HepG2 (cell line): ENCODE measurements at regions not wholly inside any gene's neighbourhood (a gene's known extent, or its start where the extent isn't known, plus 50 kb on each side); places are given as distances from the start of the nearest gene placed in this dataset.
A peak's percentile ranks its signal among the peaks of the same experiment; 100 is the strongest.

Source experiments
- ATAC-seq: fragments of 200-7000 bp; cut with Tn5 transposase; 3 replicates; pipeline ENCODE4 v1.9.1; 2020; ENCODE audit warnings: mild to moderate bottlenecking, moderate library complexity
- BruUV-seq: library from RNA; stranded (reverse); fragments of 400-500 nt; replicated peaks from 2 replicates; lab custom pipeline; 2021; lab: Mats Ljungman, UMichigan
- CTCF ChIA-PET: fragments of 300-600 bp; formaldehyde crosslinking; extraction: SDS; loops from one replicate; lab custom pipeline; 2021; ENCODE audit warnings: low total read pairs, inconsistent platforms, low intra/inter-chr PET ratio; lab: Yijun Ruan, JAX
- POLR2A ChIA-PET: fragments of 350-600 bp; sonication (Branson Sonifier 250); formaldehyde crosslinking; loops from one replicate; lab custom pipeline; 2020; ENCODE audit warnings: antibody characterized with exemption, inconsistent platforms; lab: Yijun Ruan, JAX
- DNase-seq: peaks from one replicate; pipeline ENCODE4 v3.0.0-alpha.2; 2015; ENCODE audit warnings: low spot score
- FAIRE-seq: peaks from 3 replicates; lab custom pipeline; 2011; peaks lifted over from hg19 to GRCh38; lab: Jason Lieb, UNC
- H2AFZ ChIP-seq: one replicate; pipeline ENCODE4 v1.6.1; 2011; ENCODE audit warnings: low read length, inconsistent platforms
- H3K27ac ChIP-seq: fragments of 300-600 bp; 3 replicates; pipeline ENCODE4 v1.8.0; 2011; ENCODE audit warnings: mixed run types, mild to moderate bottlenecking, mixed read lengths, low read length, inconsistent platforms; ENCODE audit not compliant: insufficient read depth; ENCODE audit errors: extremely low read length
- H3K27me3 ChIP-seq, 2 experiments: fragments of 200-600 bp in 1 of 2; 2 replicates in 1 of 2; 3 replicates in 1 of 2; pipeline versions ENCODE4 v1.6.0 to v1.8.0; 2011; ENCODE audit warnings: low read length in 2 of 2, mild to moderate bottlenecking in 2 of 2, moderate library complexity in 2 of 2, inconsistent platforms in 1 of 2; ENCODE audit not compliant: insufficient read depth in 2 of 2, control insufficient read depth in 1 of 2
- H3K36me3 ChIP-seq, 2 experiments: fragments of 200-600 bp in 1 of 2; replicated peaks in 1 of 2; 2 replicates in 1 of 2; 3 replicates in 1 of 2; pipeline versions ENCODE4 v1.5.1 to v1.8.0; 2011; ENCODE audit warnings: low read length in 2 of 2, inconsistent platforms in 1 of 2; ENCODE audit not compliant: insufficient read depth in 2 of 2, control insufficient read depth in 1 of 2
- H3K4me1 ChIP-seq: 2 replicates; pipeline ENCODE4 v1.5.1; 2012; ENCODE audit warnings: low read length, inconsistent platforms; ENCODE audit not compliant: insufficient read depth
- H3K4me2 ChIP-seq: 2 replicates; pipeline ENCODE4 v1.6.0; 2011; ENCODE audit warnings: low read depth, low read length, inconsistent platforms
- H3K4me3 ChIP-seq, 3 experiments: fragments of 200-600 bp in 1 of 3; sonication (generic), shearing (Covaris generic) in 1 of 3; replicated peaks in 1 of 3; 2 replicates each; pipeline ENCODE4 v1.5.1; 2011 to 2016; ENCODE audit warnings: low read length in 3 of 3, inconsistent platforms in 2 of 3, low read depth in 2 of 3, mild to moderate bottlenecking in 2 of 3, control low read depth in 1 of 3, mixed read lengths in 1 of 3; ENCODE audit not compliant: insufficient read depth in 1 of 3
- H3K79me2 ChIP-seq: one replicate; pipeline ENCODE4 v1.6.1; 2011; ENCODE audit warnings: low read length, inconsistent platforms; ENCODE audit not compliant: insufficient read depth
- H3K9ac ChIP-seq: 2 replicates; pipeline ENCODE4 v1.6.0; 2011; ENCODE audit warnings: mild to moderate bottlenecking, low read depth, low read length, inconsistent platforms; ENCODE audit not compliant: insufficient read depth
- H3K9me3 ChIP-seq: 2 replicates; pipeline ENCODE4 v1.5.1; 2012; ENCODE audit warnings: mild to moderate bottlenecking, low read length
- H4K20me1 ChIP-seq: 2 replicates; pipeline ENCODE4 v1.6.0; 2011; ENCODE audit warnings: inconsistent platforms, mild to moderate bottlenecking, low read length, moderate library complexity; ENCODE audit not compliant: insufficient read depth
- MAFK ChIP-seq, 2 experiments: IDR thresholded peaks in 1 of 2; conservative IDR thresholded peaks in 1 of 2; 2 replicates each; pipeline ENCODE4 v1.6.1; 2011; ENCODE audit warnings: improper control_type of control experiment in 2 of 2, low read length in 2 of 2
- ZNF572 ChIP-seq: sonication (generic); formaldehyde crosslinking; IDR thresholded peaks from 2 replicates; pipeline ENCODE4 v1.5.1; 2020; ENCODE audit warnings: mild to moderate bottlenecking, missing genetic modification reagents
- ZNF747 ChIP-seq: sonication (generic); formaldehyde crosslinking; IDR thresholded peaks from 2 replicates; pipeline ENCODE4 v1.8.1; 2023; ENCODE audit warnings: missing genetic modification reagents, mild to moderate bottlenecking, borderline replicate concordance
- WGBS: methylation state at CpG from one replicate; pipeline ENCODE4 v1.1.6; 2017; ENCODE audit warnings: low lambda C conversion rate; 5-methylcytosine and 5-hydroxymethylcytosine counted together
- in situ Hi-C: cut with HindIII; loops from 2 replicates; pipeline ENCODE4 v1.10.0; 2017; ENCODE audit warnings: low pct_unique_long_range_greater_than_20kb; ENCODE audit not compliant: extremely low pct_ligation_motif_present
- intact Hi-C: fragments of 100-400 bp; cut with micrococcal nuclease; formaldehyde crosslinking; loops from one replicate; pipeline ENCODE4 v1.10.0; 2022; ENCODE audit not compliant: unreplicated experiment

GRCh38 chr3:111325160-111325718, 216.8 kb upstream of the CD96 start:
- Histone ChIP-seq H3K9ac (no peak overlapping the region), H3K9me3 (no peaks in the 10 kb centered on the region), H3K4me1 (no peaks in the 10 kb centered on the region), H4K20me1 (no peaks in the 10 kb centered on the region), H3K4me3 (no peak overlapping the region), H3K79me2 (no peaks in the 10 kb centered on the region), H3K27ac (no peak overlapping the region)
- in situ Hi-C loops = no loop called here
- FAIRE-seq (no peak), ATAC-seq (no peak)
- no TSS peak for BruUV-seq
- no peak for TF ChIP-seq ZNF572 (CRISPR knock-in tag)
- TF ChIP-seq, all 625 proteins: peak for 0
- no peak overlapping the region for H2AFZ ChIP-seq
- CTCF ChIA-PET = no interaction called here
- intact Hi-C loops = no loop called here
- 57% methylated on average over 3 of the region's 4 CpGs for WGBS
- no peak for DNase-seq
- H3K36me3 ChIP-seq = no peaks in the 10 kb centered on the region
- H3K4me2 ChIP-seq = no peak overlapping the region
- POLR2A ChIA-PET = no interaction called here
- no peaks in the 10 kb centered on the region for H3K27me3 ChIP-seq

- Histone ChIP-seq H3K36me3 (no peaks in the 10 kb centered on the region), H3K27me3 (no peaks in the 10 kb centered on the region), H3K9ac (no peak overlapping the region), H3K4me2 (no peak overlapping the region), H4K20me1 (no peaks in the 10 kb centered on the region), H2AFZ (no peak overlapping the region)
- 16% methylated on average over 4 of the region's 4 CpGs for WGBS
- intact Hi-C loops = no loop called here
- ChIA-PET POLR2A (no interaction called here), CTCF (no interaction called here)
- TF ChIP-seq MAFK (conservative IDR thresholded peaks at IDR 0.05 in 1 of 2, IDR thresholded peaks at IDR 0.05 in 1 of 2; ENCODE audit: low read length in 2 of 2) = peak in 1 of 2 experiments; percentile 12; a peak in 1 of 4 replicates
- no peak for TF ChIP-seq ZNF747 (CRISPR knock-in tag)
- TF ChIP-seq, all 625 proteins: peak for 1
- in situ Hi-C loops = no loop called here
- H3K4me3 ChIP-seq = no peak overlapping the region
- DNase-seq (no peak), FAIRE-seq (no peak), ATAC-seq (no peak)
- no peaks in the 10 kb centered on the region for H3K9me3 ChIP-seq
- no peaks in the 10 kb centered on the region for H3K79me2 ChIP-seq
- H3K4me1 ChIP-seq = peaks cover 8% of the 10 kb centered on the region
- BruUV-seq = no TSS peak
- no peak overlapping the region for H3K27ac ChIP-seq
Measured at GRCh38 chr3:111326144-111326995, 215.6 kb upstream of the CD96 start.
